GM12878 (cell line): ENCODE measurements at regions not wholly inside any gene's neighbourhood (a gene's known extent, or its start where the extent isn't known, plus 50 kb on each side); places are given as distances from the start of the nearest gene placed in this dataset.

Source experiments
- ATAC-seq: fragments of 200-7000 bp; cut with Tn5 transposase; 3 replicates; pipeline ENCODE4 v1.9.1; 2020; ENCODE audit warnings: mild to moderate bottlenecking, moderate library complexity
- BruUV-seq: library from RNA; stranded (reverse); fragments of 400-500 nt; replicated peaks from 2 replicates; lab custom pipeline; 2021; lab: Mats Ljungman, UMichigan
- CTCF ChIA-PET: fragments of 300-600 bp; sonication (Branson Sonifier 250); formaldehyde crosslinking; extraction: SDS; loops from one replicate; lab custom pipeline; 2021; ENCODE audit warnings: inconsistent platforms; lab: Yijun Ruan, JAX
- POLR2A ChIA-PET: fragments of 350-600 bp; formaldehyde crosslinking; extraction: SDS; loops from one replicate; lab custom pipeline; 2021; ENCODE audit warnings: inconsistent platforms; lab: Charles Lee
- RAD21 ChIA-PET: fragments of 300-600 bp; sonication (Branson Sonifier 250); formaldehyde crosslinking; loops from one replicate; lab custom pipeline; 2023; ENCODE audit warnings: antibody characterized with exemption; ENCODE audit not compliant: unreplicated experiment; lab: Charles Lee
- SMC1A ChIA-PET: fragments of 300-600 bp; sonication (Branson Sonifier 250); formaldehyde crosslinking; loops from one replicate; lab custom pipeline; 2023; ENCODE audit not compliant: unreplicated experiment, uncharacterized antibody; lab: Charles Lee
- DNase-seq: peaks from one replicate; pipeline ENCODE4 v3.0.0-alpha.2; 2011; ENCODE audit warnings: low read depth, low spot score
- FAIRE-seq: peaks from 3 replicates; lab custom pipeline; 2011; peaks lifted over from hg19 to GRCh38; lab: Jason Lieb, UNC
- H2AFZ ChIP-seq: 2 replicates; pipeline ENCODE4 v1.6.0; 2011; ENCODE audit warnings: low read depth, low read length, control low read depth; ENCODE audit not compliant: control insufficient read depth
- H3K27ac ChIP-seq: 2 replicates; pipeline ENCODE4 v1.5.1; 2011; ENCODE audit warnings: control low read depth; ENCODE audit not compliant: control insufficient read depth, insufficient read depth
- H3K27me3 ChIP-seq, 2 experiments: replicated peaks in 1 of 2; 2 replicates each; pipeline versions ENCODE4 v1.6.0 to v1.6.1; 2011; ENCODE audit warnings: low read length in 1 of 2; ENCODE audit not compliant: control insufficient read depth in 2 of 2, insufficient read depth in 2 of 2
- H3K36me3 ChIP-seq, 2 experiments: 2 replicates each; pipeline ENCODE4 v1.5.1; 2011; ENCODE audit warnings: low read length in 1 of 2; ENCODE audit not compliant: control insufficient read depth in 2 of 2, insufficient read depth in 2 of 2
- H3K4me1 ChIP-seq: 2 replicates; pipeline ENCODE4 v1.6.1; 2011; ENCODE audit warnings: mild to moderate bottlenecking, low read length, moderate library complexity, mixed read lengths; ENCODE audit not compliant: control insufficient read depth, insufficient read depth
- H3K4me2 ChIP-seq: 2 replicates; pipeline ENCODE4 v1.6.0; 2011; ENCODE audit warnings: control low read depth; ENCODE audit not compliant: control insufficient read depth, insufficient read depth
- H3K4me3 ChIP-seq: fragments of 200-600 bp; sonication (generic); 2 replicates; pipeline ENCODE4 v1.5.1; 2016
- H3K79me2 ChIP-seq: 2 replicates; pipeline ENCODE4 v1.6.0; 2011; ENCODE audit warnings: low read length; ENCODE audit not compliant: control insufficient read depth, insufficient read depth
- H3K9ac ChIP-seq: 2 replicates; pipeline ENCODE4 v1.8.0; 2011; ENCODE audit warnings: low read length, control low read depth, mixed read lengths; ENCODE audit not compliant: control insufficient read depth, insufficient read depth
- H3K9me3 ChIP-seq: replicated peaks from 3 replicates; pipeline ENCODE4 v1.5.1; 2011; ENCODE audit warnings: mild to moderate bottlenecking, low read length; ENCODE audit not compliant: control insufficient read depth, insufficient read depth
- H4K20me1 ChIP-seq: 2 replicates; pipeline ENCODE4 v1.6.0; 2011; ENCODE audit not compliant: control insufficient read depth, insufficient read depth
- BACH1 ChIP-seq: fragments of 450-650 bp; IDR thresholded peaks from 2 replicates; pipeline ENCODE4 v1.6.1; 2017; ENCODE audit warnings: mild to moderate bottlenecking, borderline replicate concordance
- EED ChIP-seq: sonication (generic); IDR thresholded peaks from 2 replicates; pipeline ENCODE4 v1.6.1; 2016; ENCODE audit warnings: antibody characterized with exemption, low read depth
- HCFC1 ChIP-seq: fragments of 150-350 bp; IDR thresholded peaks from 2 replicates; pipeline ENCODE4 v1.6.1; 2014; ENCODE audit warnings: low read length
- IKZF2 ChIP-seq, 2 experiments: fragments of 450-650 bp; IDR thresholded peaks; 2 replicates each; pipeline ENCODE4 v1.6.1; 2017; ENCODE audit warnings: mild to moderate bottlenecking in 2 of 2, moderate library complexity in 2 of 2
- JUND ChIP-seq: IDR thresholded peaks from 2 replicates; pipeline ENCODE4 v1.6.1; 2012; ENCODE audit warnings: low read depth, mild to moderate bottlenecking, low read length, improper control_type of control experiment, moderate library complexity
- NR2C1 ChIP-seq: fragments of 450-650 bp; IDR thresholded peaks from 2 replicates; pipeline ENCODE4 v1.6.1; 2017; ENCODE audit warnings: antibody characterized with exemption, mild to moderate bottlenecking, moderate library complexity
- NRF1 ChIP-seq: conservative IDR thresholded peaks from 2 replicates; pipeline ENCODE4 v1.6.1; 2011; ENCODE audit warnings: mild to moderate bottlenecking, low read depth, low read length, improper control_type of control experiment
- RB1 ChIP-seq: fragments of 450-650 bp; formaldehyde crosslinking; IDR thresholded peaks from 2 replicates; pipeline ENCODE4 v1.6.1; 2017; ENCODE audit warnings: mild to moderate bottlenecking, borderline replicate concordance
- TARDBP ChIP-seq: IDR thresholded peaks from 2 replicates; pipeline ENCODE4 v1.6.1; 2016; ENCODE audit warnings: borderline replicate concordance
- YBX1 ChIP-seq: fragments of 450-650 bp; IDR thresholded peaks from 2 replicates; pipeline ENCODE4 v1.6.1; 2016; ENCODE audit warnings: antibody characterized with exemption
- ZZZ3 ChIP-seq: IDR thresholded peaks from 2 replicates; pipeline ENCODE4 v1.6.1; 2011; ENCODE audit warnings: low read depth; ENCODE audit not compliant: control insufficient read depth, insufficient read length
- WGBS: methylation state at CpG from one replicate; pipeline ENCODE4 v1.1.6; 2016; ENCODE audit warnings: low lambda C conversion rate; ENCODE audit not compliant: insufficient replicate concordance, insufficient coverage; ENCODE audit errors: missing lambda C conversion rate; 5-methylcytosine and 5-hydroxymethylcytosine counted together
- in situ Hi-C: fragments of 300-500 bp; cut with MboI; formaldehyde crosslinking; loops from 9 replicates; pipeline ENCODE4 v1.14.3; 2018; ENCODE audit warnings: mixed read lengths
- intact Hi-C: fragments of 100-400 bp; cut with micrococcal nuclease; formaldehyde crosslinking; loops from one replicate; pipeline ENCODE4 v1.14.2; 2022; ENCODE audit not compliant: unreplicated experiment
- TF ChIP-seq, protein P1 (sequence below): IDR thresholded peaks from 2 replicates; pipeline ENCODE4 v1.6.1; 2011; ENCODE audit warnings: mild to moderate bottlenecking, low read depth, low read length, moderate library complexity; ENCODE audit not compliant: insufficient replicate concordance
- TF ChIP-seq, protein P2 (sequence below): fragments of 150-350 bp; IDR thresholded peaks from 2 replicates; pipeline ENCODE4 v1.6.1; 2014; ENCODE audit warnings: mild to moderate bottlenecking, low read depth, low read length

DNA sequence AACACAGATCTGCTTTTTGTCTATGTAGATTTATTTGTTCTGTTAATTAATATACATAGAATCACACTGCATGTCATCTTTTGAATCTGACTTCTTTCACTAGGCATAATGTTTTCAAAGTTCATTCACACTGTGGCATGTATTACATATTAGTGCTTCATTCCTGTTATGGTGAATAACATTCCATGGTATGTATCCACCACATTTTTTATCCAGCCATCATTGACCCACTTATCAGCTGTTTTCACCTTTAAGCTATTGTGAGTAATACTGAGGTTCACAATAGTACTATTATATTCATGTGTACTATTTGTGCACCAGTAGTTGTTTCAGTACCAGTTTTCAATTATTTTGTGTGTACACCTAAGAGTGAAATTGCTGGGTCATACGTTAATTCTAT is 230.6 kb upstream of the CNTN3 start (continued):
- TF ChIP-seq, protein P1, sequence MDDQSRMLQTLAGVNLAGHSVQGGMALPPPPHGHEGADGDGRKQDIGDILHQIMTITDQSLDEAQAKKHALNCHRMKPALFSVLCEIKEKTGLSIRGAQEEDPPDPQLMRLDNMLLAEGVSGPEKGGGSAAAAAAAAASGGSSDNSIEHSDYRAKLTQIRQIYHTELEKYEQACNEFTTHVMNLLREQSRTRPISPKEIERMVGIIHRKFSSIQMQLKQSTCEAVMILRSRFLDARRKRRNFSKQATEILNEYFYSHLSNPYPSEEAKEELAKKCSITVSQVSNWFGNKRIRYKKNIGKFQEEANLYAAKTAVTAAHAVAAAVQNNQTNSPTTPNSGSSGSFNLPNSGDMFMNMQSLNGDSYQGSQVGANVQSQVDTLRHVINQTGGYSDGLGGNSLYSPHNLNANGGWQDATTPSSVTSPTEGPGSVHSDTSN: no peak
- TF ChIP-seq BACH1 (no peak), RB1 (no peak), IKZF2 (IDR thresholded peaks at IDR 0.05) (no peak), JUND (no peak)

DNA sequence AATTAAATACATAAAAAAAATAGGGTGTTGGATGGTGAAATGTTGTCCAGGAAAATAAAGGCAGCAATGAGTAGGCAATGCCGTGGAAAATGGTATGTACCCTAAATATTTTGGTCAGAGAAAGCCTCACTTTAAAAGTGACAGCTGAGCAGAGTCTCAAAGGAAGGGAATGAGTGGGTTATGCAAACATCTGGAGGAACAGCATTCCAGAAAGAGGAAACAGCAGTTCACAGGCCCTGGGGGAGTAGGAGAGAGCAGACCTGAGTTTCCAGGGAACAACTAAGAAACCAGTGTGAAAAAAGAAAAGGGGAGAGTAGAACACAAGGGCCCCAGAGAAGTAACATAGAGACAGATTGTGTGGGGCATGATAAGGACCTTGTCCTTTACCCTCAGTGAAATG is 230.0 kb upstream of the CNTN3 start:
- H3K4me2 ChIP-seq: no peak overlapping the region
- no peak for TF ChIP-seq YBX1
- TF ChIP-seq HCFC1: no peak
- no peak for TF ChIP-seq ZZZ3
- TF ChIP-seq, protein P2, sequence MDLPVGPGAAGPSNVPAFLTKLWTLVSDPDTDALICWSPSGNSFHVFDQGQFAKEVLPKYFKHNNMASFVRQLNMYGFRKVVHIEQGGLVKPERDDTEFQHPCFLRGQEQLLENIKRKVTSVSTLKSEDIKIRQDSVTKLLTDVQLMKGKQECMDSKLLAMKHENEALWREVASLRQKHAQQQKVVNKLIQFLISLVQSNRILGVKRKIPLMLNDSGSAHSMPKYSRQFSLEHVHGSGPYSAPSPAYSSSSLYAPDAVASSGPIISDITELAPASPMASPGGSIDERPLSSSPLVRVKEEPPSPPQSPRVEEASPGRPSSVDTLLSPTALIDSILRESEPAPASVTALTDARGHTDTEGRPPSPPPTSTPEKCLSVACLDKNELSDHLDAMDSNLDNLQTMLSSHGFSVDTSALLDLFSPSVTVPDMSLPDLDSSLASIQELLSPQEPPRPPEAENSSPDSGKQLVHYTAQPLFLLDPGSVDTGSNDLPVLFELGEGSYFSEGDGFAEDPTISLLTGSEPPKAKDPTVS: no peak
- no peak for TF ChIP-seq NRF1
- no peak for TF ChIP-seq TARDBP
- no peak for TF ChIP-seq EED
- TF ChIP-seq NR2C1: no peak
- H3K27ac ChIP-seq: no peak overlapping the region
- H3K36me3 ChIP-seq: no peaks in the 10 kb centered on the region
- intact Hi-C loops: no loop called here
- no peak for DNase-seq
- no peak overlapping the region for H3K4me3 ChIP-seq
- no peak overlapping the region for H3K9ac ChIP-seq
- no peaks in the 10 kb centered on the region for H4K20me1 ChIP-seq
- no peak overlapping the region for H2AFZ ChIP-seq
- ChIA-PET CTCF (no interaction called here), POLR2A (no interaction called here), SMC1A (no interaction called here), RAD21 (no interaction called here)
- in situ Hi-C loops: no loop called here
- no peaks in the 10 kb centered on the region for H3K4me1 ChIP-seq
- no peak for FAIRE-seq
- H3K79me2 ChIP-seq: no peaks in the 10 kb centered on the region
- no TSS peak for BruUV-seq
- ATAC-seq: no peak
- no peaks in the 10 kb centered on the region for H3K27me3 ChIP-seq
- H3K9me3 ChIP-seq: no peaks in the 10 kb centered on the region
- 4% methylated on average over 1 of the region's 1 CpG for WGBS
